Spleen (tissue), 11 donors: ENCODE measurements at regions not wholly inside any gene's neighbourhood (a gene's known extent, or its start where the extent isn't known, plus 50 kb on each side); places are given as distances from the start of the nearest gene placed in this dataset.

Experiments
- DNase-seq: peaks from one replicate; pipeline ENCODE4 v3.0.0-alpha.2; 2020
- H3K27ac ChIP-seq, 8 donors: fragments of 200-600 bp; sonication (generic) in 7 of 8; 1 replicate in 4 of 8; 2 replicates in 4 of 8; pipeline versions ENCODE4 v1.5.0 to v1.8.0; 2016 to 2021; ENCODE audit warnings: inconsistent platforms in 4 of 8, mild to moderate bottlenecking in 4 of 8, moderate library complexity in 1 of 8
- H3K27me3 ChIP-seq, 7 donors: fragments of 200-600 bp; sonication (generic) in 6 of 7; replicated peaks in 1 of 7; 1 replicate in 4 of 7; 2 replicates in 3 of 7; pipeline versions ENCODE4 v1.5.0 to v1.8.0; 2016 to 2021; ENCODE audit warnings: inconsistent platforms in 3 of 7, mild to moderate bottlenecking in 1 of 7
- H3K36me3 ChIP-seq, 6 donors: fragments of 200-600 bp; sonication (generic) in 5 of 6; 1 replicate in 4 of 6; 2 replicates in 2 of 6; pipeline versions ENCODE4 v1.5.0 to v1.8.0; 2016 to 2021; ENCODE audit warnings: inconsistent platforms in 2 of 6
- H3K4me1 ChIP-seq, 6 donors: fragments of 200-600 bp; sonication (generic) in 5 of 6; 1 replicate in 3 of 6; 2 replicates in 3 of 6; pipeline versions ENCODE4 v1.5.0 to v1.8.0; 2016 to 2021; ENCODE audit warnings: inconsistent platforms in 3 of 6
- H3K4me3 ChIP-seq, 8 donors: fragments of 200-600 bp; sonication (generic) in 7 of 8; 1 replicate in 4 of 8; 2 replicates in 4 of 8; pipeline versions ENCODE4 v1.5.0 to v1.8.0; 2016 to 2021; ENCODE audit warnings: inconsistent platforms in 4 of 8, mild to moderate bottlenecking in 4 of 8, moderate library complexity in 2 of 8
- H3K9me3 ChIP-seq, 8 donors: fragments of 200-600 bp; sonication (generic) in 7 of 8; 1 replicate in 4 of 8; 2 replicates in 4 of 8; pipeline versions ENCODE4 v1.5.0 to v1.8.0; 2016 to 2021; ENCODE audit warnings: inconsistent platforms in 4 of 8
- POLR2A ChIP-seq, 3 donors: fragments of 450-650 bp; IDR thresholded peaks; one replicate each; pipeline ENCODE4 v1.5.1; 2017; ENCODE audit warnings: antibody characterized with exemption in 3 of 3, mild to moderate bottlenecking in 1 of 3
- POLR2AphosphoS5 ChIP-seq, 3 donors: sonication (generic); formaldehyde crosslinking; IDR thresholded peaks; one replicate each; pipeline ENCODE4 v1.5.1; 2017; ENCODE audit warnings: antibody characterized with exemption in 3 of 3
- WGBS, 5 donors: extraction: QIAGEN DNeasy Blood & Tissue Kit in 3 of 5; methylation state at CpG; one replicate each; pipeline versions ENCODE4 v1.1.5 to v1.1.7; 2013 to 2018; 5-methylcytosine and 5-hydroxymethylcytosine counted together
- intact Hi-C: fragments of 100-400 bp; cut with DNase I; formaldehyde crosslinking; loops from one replicate; pipeline ENCODE4 v1.15.0; 2023; ENCODE audit warnings: low total_unique reads
- TF ChIP-seq, protein P1 (sequence below), 11 experiments: fragments of 200-600 bp in 7 of 11; fragments of 450-650 bp in 4 of 11; sonication (generic) in 4 of 11; IDR thresholded peaks in 8 of 11; conservative IDR thresholded peaks in 3 of 11; 1 replicate in 7 of 11; 2 replicates in 4 of 11; pipeline versions ENCODE4 v1.4.0 to v1.8.0; 2016 to 2021; ENCODE audit warnings: antibody characterized with exemption in 11 of 11, inconsistent platforms in 4 of 11, mild to moderate bottlenecking in 1 of 11
- donor health status: healthy with polysubstance abuse.
- donor health status: DM: no; HTN: no; CAD: no; lungs with moderate emphysema.
- donor health status: DM: no; HTN: no; CAD: no.
- donor health status: Bipolar disorder and iron deficiency.
- donor health status: healthy.
- donor health status: DM: no; HTN: no; CAD: no.
- donor health status: DM: yes; HTN: yes; CAD: no.

DNA sequence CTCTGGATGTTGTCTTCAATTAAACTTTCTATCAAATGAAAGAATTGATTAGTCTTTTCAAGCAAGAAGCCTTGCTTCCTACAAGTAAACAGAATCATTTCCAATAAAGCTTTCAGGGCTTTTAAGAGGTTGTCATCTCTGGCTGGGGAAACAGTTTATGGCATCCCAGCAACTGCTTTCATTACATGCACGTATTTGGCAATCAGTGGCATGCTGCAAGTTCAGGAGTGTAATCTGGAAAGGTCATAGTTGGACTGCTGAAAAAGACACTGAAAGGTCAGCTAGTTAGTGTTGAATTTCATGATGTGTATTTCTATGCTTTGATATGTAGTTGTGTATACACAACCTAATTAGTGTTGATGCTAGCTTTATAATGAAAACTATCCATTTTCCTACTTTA, 332.9 kb downstream of the DSC3 start:
- H3K27ac ChIP-seq: no peak overlapping the region
- H3K27me3 ChIP-seq: no peaks in the 10 kb centered on the region
- no peak overlapping the region for H3K4me3 ChIP-seq
- TF ChIP-seq, protein P1, sequence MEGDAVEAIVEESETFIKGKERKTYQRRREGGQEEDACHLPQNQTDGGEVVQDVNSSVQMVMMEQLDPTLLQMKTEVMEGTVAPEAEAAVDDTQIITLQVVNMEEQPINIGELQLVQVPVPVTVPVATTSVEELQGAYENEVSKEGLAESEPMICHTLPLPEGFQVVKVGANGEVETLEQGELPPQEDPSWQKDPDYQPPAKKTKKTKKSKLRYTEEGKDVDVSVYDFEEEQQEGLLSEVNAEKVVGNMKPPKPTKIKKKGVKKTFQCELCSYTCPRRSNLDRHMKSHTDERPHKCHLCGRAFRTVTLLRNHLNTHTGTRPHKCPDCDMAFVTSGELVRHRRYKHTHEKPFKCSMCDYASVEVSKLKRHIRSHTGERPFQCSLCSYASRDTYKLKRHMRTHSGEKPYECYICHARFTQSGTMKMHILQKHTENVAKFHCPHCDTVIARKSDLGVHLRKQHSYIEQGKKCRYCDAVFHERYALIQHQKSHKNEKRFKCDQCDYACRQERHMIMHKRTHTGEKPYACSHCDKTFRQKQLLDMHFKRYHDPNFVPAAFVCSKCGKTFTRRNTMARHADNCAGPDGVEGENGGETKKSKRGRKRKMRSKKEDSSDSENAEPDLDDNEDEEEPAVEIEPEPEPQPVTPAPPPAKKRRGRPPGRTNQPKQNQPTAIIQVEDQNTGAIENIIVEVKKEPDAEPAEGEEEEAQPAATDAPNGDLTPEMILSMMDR (IDR thresholded peaks at IDR 0.05 in 8 of 11, conservative IDR thresholded peaks at IDR 0.05 in 3 of 11): no peak
- TF ChIP-seq POLR2A (IDR thresholded peaks at IDR 0.05): no peak
- TF ChIP-seq POLR2AphosphoS5 (IDR thresholded peaks at IDR 0.05): no peak
- H3K9me3 ChIP-seq: no peaks in the 10 kb centered on the region
- intact Hi-C loops: loop anchor here (5.0 kb wide), 1 partner anchor 52 kb away; no protein-coding TSS in a partner anchor
- no peaks in the 10 kb centered on the region for H3K4me1 ChIP-seq
- H3K36me3 ChIP-seq: no peaks in the 10 kb centered on the region
- WGBS, 5 donors: 32 to 70% (median 46%) methylated on average over 1 of the region's 1 CpG
- no peak for DNase-seq

DNA sequence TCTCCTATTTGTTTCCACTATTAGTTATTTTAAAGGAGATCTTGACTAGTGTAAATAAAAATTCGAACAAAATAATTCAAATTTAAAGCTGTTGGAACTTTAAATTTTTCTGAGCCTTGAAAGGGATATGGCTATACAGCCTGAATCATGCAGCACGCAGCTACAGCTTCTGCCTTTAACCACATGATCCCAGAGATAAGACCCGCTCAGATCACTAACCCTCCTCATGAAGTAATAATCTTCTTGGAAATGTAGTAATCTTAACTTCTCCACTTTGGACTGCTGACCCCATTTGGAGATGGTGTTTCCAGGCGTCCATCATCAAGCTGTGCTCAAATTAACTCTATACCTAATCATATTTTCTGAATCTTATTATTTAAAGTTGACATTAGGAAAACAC, 336.6 kb downstream of the DSC3 start:
- TF ChIP-seq, protein P1 (IDR thresholded peaks at IDR 0.05 in 8 of 11, conservative IDR thresholded peaks at IDR 0.05 in 3 of 11): no peak
- TF ChIP-seq POLR2A (IDR thresholded peaks at IDR 0.05) (no peak), POLR2AphosphoS5 (IDR thresholded peaks at IDR 0.05) (no peak)
- H3K9me3 ChIP-seq: no peaks in the 10 kb centered on the region
- no peak for DNase-seq
- no peaks in the 10 kb centered on the region for H3K36me3 ChIP-seq
- no peak overlapping the region for H3K27ac ChIP-seq
- no peak overlapping the region for H3K4me3 ChIP-seq
- 58 to 75% (median 63%) methylated on average over 4 of the region's 4 CpGs for WGBS, 5 donors
- intact Hi-C loops: loop anchor here (5.0 kb wide), 1 partner anchor 49 kb away; no protein-coding TSS in a partner anchor
- H3K4me1 ChIP-seq: no peaks in the 10 kb centered on the region
- no peaks in the 10 kb centered on the region for H3K27me3 ChIP-seq

DNA sequence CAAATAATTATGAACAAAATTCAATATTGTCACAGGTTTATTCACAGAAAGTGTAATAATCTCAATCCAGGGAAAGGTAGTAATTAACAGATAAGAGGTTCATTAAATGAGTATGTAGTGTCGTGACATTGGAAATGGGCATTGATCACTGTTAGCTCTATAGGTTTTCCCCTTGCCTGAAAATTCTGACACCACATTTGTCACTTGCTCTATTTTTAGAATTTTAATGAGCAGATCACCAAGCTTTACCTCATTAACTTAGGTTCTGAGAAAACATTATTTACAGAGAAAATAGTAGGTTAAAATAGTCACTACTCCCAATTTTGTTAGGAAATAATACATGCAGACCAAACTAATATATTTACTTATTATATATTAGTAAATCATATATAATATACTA, 344.0 kb downstream of the DSC3 start:
- no peaks in the 10 kb centered on the region for H3K4me1 ChIP-seq
- no peaks in the 10 kb centered on the region for H3K36me3 ChIP-seq
- TF ChIP-seq, protein P1 (IDR thresholded peaks at IDR 0.05 in 8 of 11, conservative IDR thresholded peaks at IDR 0.05 in 3 of 11): no peak
- TF ChIP-seq POLR2A (IDR thresholded peaks at IDR 0.05) (no peak), POLR2AphosphoS5 (IDR thresholded peaks at IDR 0.05) (no peak)
- intact Hi-C loops: no loop called here
- H3K4me3 ChIP-seq: no peak overlapping the region
- no peak overlapping the region for H3K27ac ChIP-seq
- no peaks in the 10 kb centered on the region for H3K9me3 ChIP-seq
- DNase-seq: no peak
- H3K27me3 ChIP-seq: no peaks in the 10 kb centered on the region
- WGBS, 5 donors: 84 to 92% (median 91%) methylated on average over 1 of the region's 1 CpG

DNA sequence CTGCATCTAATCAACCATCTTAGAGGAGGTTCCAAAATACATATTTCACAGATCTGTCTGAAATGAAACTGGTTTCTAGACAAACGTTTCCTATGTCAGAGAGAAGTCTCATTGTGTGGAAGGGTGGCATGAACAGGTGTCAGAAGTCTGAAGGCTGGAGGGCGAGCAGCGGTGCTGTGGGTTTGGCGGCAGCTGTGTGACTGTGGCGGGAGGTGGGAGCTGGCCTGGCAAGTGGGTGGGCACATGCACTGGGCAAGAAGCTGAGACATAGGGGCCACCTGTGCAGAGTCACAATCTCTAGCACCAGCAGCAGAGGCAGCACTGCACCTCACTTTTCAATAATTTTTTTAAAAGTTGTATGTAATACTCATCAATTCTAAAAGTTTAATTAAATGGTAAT, 346.3 kb downstream of the DSC3 start:
- DNase-seq: no peak
- no peaks in the 10 kb centered on the region for H3K9me3 ChIP-seq
- TF ChIP-seq POLR2AphosphoS5 (IDR thresholded peaks at IDR 0.05) (no peak), POLR2A (IDR thresholded peaks at IDR 0.05) (no peak)
- TF ChIP-seq, protein P1 (IDR thresholded peaks at IDR 0.05 in 8 of 11, conservative IDR thresholded peaks at IDR 0.05 in 3 of 11): no peak
- no peaks in the 10 kb centered on the region for H3K4me1 ChIP-seq
- no peaks in the 10 kb centered on the region for H3K36me3 ChIP-seq
- no peak overlapping the region for H3K4me3 ChIP-seq
- H3K27ac ChIP-seq: no peak overlapping the region
- no peaks in the 10 kb centered on the region for H3K27me3 ChIP-seq
- intact Hi-C loops: no loop called here
- 67 to 90% (median 80%) methylated on average over 5 of the region's 5 CpGs for whole genome bisulfite sequencing, 5 donors
